M059J (cell line): ENCODE measurements at regions not wholly inside any gene's neighbourhood (a gene's known extent, or its start where the extent isn't known, plus 50 kb on each side); places are given as distances from the start of the nearest gene placed in this dataset.
A peak's percentile ranks its signal among the peaks of the same experiment; 100 is the strongest.
"Not testable (repeated sequence)": the region's sequence is repeated elsewhere in the genome, so short reads cannot be mapped to it uniquely, and the experiment has no call there.

ENCODE experiments used
- DNase-seq: peaks from one replicate; pipeline ENCODE4 v3.0.0-alpha.2; 2012; ENCODE audit warnings: low read depth

GRCh38 chr5:1731091-1731639 lies 68.5 kb downstream of the MRPL36 start:
- DNase-seq, result no peak

GRCh38 chr5:1730487-1730847 lies 69.2 kb downstream of the MRPL36 start:
- no peak for DNase-seq

- DNase-seq, result no peak
Observed at GRCh38 chr5:1729641-1730486, 69.8 kb downstream of the MRPL36 start.

- no peak for DNase-seq
Observed at GRCh38 chr5:1728846-1729245, 70.8 kb downstream of the MRPL36 start.

GRCh38 chr5:1727571-1727970 lies 72.1 kb downstream of the MRPL36 start:
- no peak for DNase-seq

- DNase-seq, result no peak
Observed at GRCh38 chr5:1726956-1727355, 72.7 kb downstream of the MRPL36 start.

- DNase-seq, result no peak
Observed at GRCh38 chr5:1726469-1726865, 73.2 kb downstream of the MRPL36 start.

- no peak for DNase-seq
Observed at GRCh38 chr5:1725641-1726468, 73.8 kb downstream of the MRPL36 start.

GRCh38 chr5:1724822-1725602 lies 74.6 kb downstream of the MRPL36 start:
- no peak for DNase-seq

- no peak for DNase-seq
Observed at GRCh38 chr5:1723957-1724821, 75.4 kb downstream of the MRPL36 start.

GRCh38 chr5:1723476-1723875 lies 76.2 kb downstream of the MRPL36 start:
- DNase-seq, result no peak

- no peak for DNase-seq
Observed at GRCh38 chr5:1722877-1723276, 76.8 kb downstream of the MRPL36 start.

- DNase-seq, result no peak
Observed at GRCh38 chr5:1720396-1721110, 79.1 kb downstream of the MRPL36 start.

- no peak for DNase-seq
Observed at GRCh38 chr5:1719860-1720259, 79.8 kb downstream of the MRPL36 start.

GRCh38 chr5:1718669-1719068 lies 81.0 kb downstream of the MRPL36 start:
- DNase-seq, result peak; percentile 13

GRCh38 chr5:1710091-1710490 lies 89.5 kb downstream of the MRPL36 start:
- not testable (repeated sequence) for DNase-seq

GRCh38 chr5:1709171-1709803 lies 90.3 kb downstream of the MRPL36 start:
- DNase-seq, result no peak

- no peak for DNase-seq
Observed at GRCh38 chr5:1708592-1709141, 91.0 kb downstream of the MRPL36 start.

- no peak for DNase-seq
Observed at GRCh38 chr5:1707467-1707866, 92.2 kb downstream of the MRPL36 start.
